K562 (cell line): ENCODE measurements at regions not wholly inside any gene's neighbourhood (a gene's known extent, or its start where the extent isn't known, plus 50 kb on each side); places are given as distances from the start of the nearest gene placed in this dataset.

Source experiments
- CTCF ChIP-seq, 3 experiments: IDR thresholded peaks in 2 of 3; conservative IDR thresholded peaks in 1 of 3; 2 replicates each; pipeline ENCODE4 v1.5.1; 2011 to 2012; ENCODE audit warnings: low read length in 3 of 3, mild to moderate bottlenecking in 3 of 3, control low read depth in 2 of 3, improper control_type of control experiment in 1 of 3, inconsistent platforms in 1 of 3, low read depth in 1 of 3, mixed read lengths in 1 of 3, moderate library complexity in 1 of 3; ENCODE audit not compliant: insufficient read depth in 2 of 3
- NFXL1 ChIP-seq: fragments of 450-650 bp; formaldehyde crosslinking; IDR thresholded peaks from 2 replicates; pipeline ENCODE4 v1.4.0; 2021; ENCODE audit warnings: mild to moderate bottlenecking
- POLR2G ChIP-seq: fragments of 200-400 bp; formaldehyde crosslinking; IDR thresholded peaks from 2 replicates; pipeline ENCODE4 v1.6.1; 2017; ENCODE audit warnings: low read depth, mild to moderate bottlenecking, antibody characterized with exemption, low read length, moderate library complexity
- REST ChIP-seq, 2 experiments: fragments of 450-650 bp; formaldehyde crosslinking in 1 of 2; IDR thresholded peaks; 2 replicates each; pipeline versions ENCODE4 v1.4.0 to v1.6.1; 2014 to 2020; ENCODE audit warnings: mild to moderate bottlenecking in 2 of 2, borderline replicate concordance in 1 of 2, low read depth in 1 of 2
- TAF7 ChIP-seq: fragments of 450-650 bp; IDR thresholded peaks from 2 replicates; pipeline ENCODE4 v1.6.1; 2016; ENCODE audit warnings: missing genetic modification characterization, missing compliant biosample characterization
- USF2 ChIP-seq: sonication (generic); formaldehyde crosslinking; IDR thresholded peaks from 2 replicates; pipeline ENCODE4 v1.5.0; 2020; ENCODE audit warnings: missing genetic modification reagents

- no peak for TF ChIP-seq TAF7 (tag)
- TF ChIP-seq POLR2G, result no peak
- TF ChIP-seq REST (IDR thresholded peaks at IDR 0.05; ENCODE audit: borderline replicate concordance), result no peak
- no peak for TF ChIP-seq REST (CRISPR knock-in tag; IDR thresholded peaks at IDR 0.05; ENCODE audit: low read depth)
- TF ChIP-seq NFXL1 (CRISPR knock-in tag), result no peak
- no peak for TF ChIP-seq USF2
- TF ChIP-seq CTCF (IDR thresholded peaks at IDR 0.05 in 2 of 3, conservative IDR thresholded peaks at IDR 0.05 in 1 of 3; ENCODE audit: insufficient read depth in 2 of 3, low read depth in 1 of 3, low read length in 3 of 3), result no peak
These were observed 1938.6 kb upstream of the PIK3C3 start for GRCh38 chr18:40016405-40016804.
